HepG2 (cell line): ENCODE measurements at regions not wholly inside any gene's neighbourhood (a gene's known extent, or its start where the extent isn't known, plus 50 kb on each side); places are given as distances from the start of the nearest gene placed in this dataset.

Experiments used
- BRF2 ChIP-seq: sonication (generic); formaldehyde crosslinking; IDR thresholded peaks from 2 replicates; pipeline ENCODE4 v1.8.1; 2022; ENCODE audit warnings: mild to moderate bottlenecking, missing genetic modification reagents
- FOSL2 ChIP-seq: sonication (generic); formaldehyde crosslinking; IDR thresholded peaks from 2 replicates; pipeline ENCODE4 v1.4.0; 2020; ENCODE audit warnings: missing genetic modification reagents
- GABPA ChIP-seq, 2 experiments: IDR thresholded peaks; 2 replicates each; pipeline ENCODE4 v1.6.1; 2011 to 2016; ENCODE audit warnings: low read depth in 2 of 2, low read length in 1 of 2, missing biosample characterization in 1 of 2, missing genetic modification characterization in 1 of 2
- NFE2L2 ChIP-seq: fragments of 150-350 bp; IDR thresholded peaks from 2 replicates; pipeline ENCODE4 v1.6.1; 2014; ENCODE audit warnings: low read length
- PAXIP1 ChIP-seq: sonication (generic); formaldehyde crosslinking; conservative IDR thresholded peaks from 2 replicates; pipeline ENCODE4 v1.4.0; 2020; ENCODE audit warnings: mild to moderate bottlenecking, missing genetic modification reagents, moderate library complexity
- PRDM10 ChIP-seq: sonication (generic); formaldehyde crosslinking; IDR thresholded peaks from 2 replicates; pipeline ENCODE4 v1.4.0; 2020; ENCODE audit warnings: low read depth, missing genetic modification reagents
- SNAPC5 ChIP-seq: sonication (generic); formaldehyde crosslinking; IDR thresholded peaks from 2 replicates; pipeline ENCODE4 v1.8.1; 2023; ENCODE audit warnings: mild to moderate bottlenecking, missing genetic modification reagents, borderline replicate concordance
- UBTF ChIP-seq: sonication (generic); formaldehyde crosslinking; IDR thresholded peaks from 2 replicates; pipeline ENCODE4 v1.4.0; 2020; ENCODE audit warnings: mild to moderate bottlenecking, missing genetic modification reagents
- ZFY ChIP-seq: sonication (generic); formaldehyde crosslinking; IDR thresholded peaks from 2 replicates; pipeline ENCODE4 v1.4.0; 2020; ENCODE audit warnings: missing genetic modification reagents
- ZIK1 ChIP-seq: sonication (generic); formaldehyde crosslinking; IDR thresholded peaks from 2 replicates; pipeline ENCODE4 v1.5.0; 2020; ENCODE audit warnings: mild to moderate bottlenecking, low read depth, missing genetic modification reagents, borderline replicate concordance
- ZNF468 ChIP-seq: sonication (generic); formaldehyde crosslinking; IDR thresholded peaks from 2 replicates; pipeline ENCODE4 v1.8.0; 2022; ENCODE audit warnings: mild to moderate bottlenecking, moderate library complexity, missing genetic modification reagents
- ZNF574 ChIP-seq: sonication (generic); formaldehyde crosslinking; IDR thresholded peaks from 2 replicates; pipeline ENCODE4 v1.4.0; 2020; ENCODE audit warnings: missing genetic modification reagents
- ZUFSP ChIP-seq: sonication (generic); formaldehyde crosslinking; IDR thresholded peaks from 2 replicates; pipeline ENCODE4 v1.9.0; 2021; ENCODE audit warnings: missing genetic modification reagents, mild to moderate bottlenecking, borderline replicate concordance

- TF ChIP-seq PAXIP1 (peak; percentile 78), ZNF574 (CRISPR knock-in tag) (no peak), SNAPC5 (CRISPR knock-in tag) (no peak), FOSL2 (CRISPR knock-in tag) (peak; percentile 97), NFE2L2 (peak; percentile 98), UBTF (CRISPR knock-in tag) (no peak), GABPA (IDR thresholded peaks at IDR 0.05; ENCODE audit: low read depth, low read length) (no peak), GABPA (CRISPR knock-in tag; IDR thresholded peaks at IDR 0.05; ENCODE audit: low read depth) (no peak), ZNF468 (CRISPR knock-in tag) (no peak), ZUFSP (CRISPR knock-in tag) (no peak), ZIK1 (CRISPR knock-in tag) (no peak), BRF2 (no peak), PRDM10 (peak; percentile 38; the same call in 1 of the 2 replicates), ZFY (CRISPR knock-in tag) (no peak)
Measured at GRCh38 chr3:159787178-159787574, 201.5 kb upstream of the IL12A start (continued).
